KMS-11 (cell line): ENCODE measurements at regions not wholly inside any gene's neighbourhood (a gene's known extent, or its start where the extent isn't known, plus 50 kb on each side); places are given as distances from the start of the nearest gene placed in this dataset.

Experiments
- H2AFZ ChIP-seq: fragments of 200-600 bp; sonication (generic); 2 replicates; pipeline ENCODE4 v1.6.1; 2016; ENCODE audit warnings: antibody characterized with exemption, mixed run types, low read depth
- H3K27ac ChIP-seq: fragments of 200-600 bp; sonication (generic); 2 replicates; pipeline ENCODE4 v1.6.1; 2016; ENCODE audit warnings: mild to moderate bottlenecking, mixed run types
- H3K27me3 ChIP-seq: fragments of 200-600 bp; sonication (generic); 2 replicates; pipeline ENCODE4 v1.6.1; 2017; ENCODE audit warnings: mild to moderate bottlenecking, low read depth, mixed run types, moderate library complexity; ENCODE audit not compliant: insufficient read depth
- H3K36me3 ChIP-seq: fragments of 200-600 bp; sonication (generic); 2 replicates; pipeline ENCODE4 v1.6.1; 2017; ENCODE audit warnings: mild to moderate bottlenecking, mixed run types; ENCODE audit not compliant: insufficient read depth
- H3K4me1 ChIP-seq: fragments of 200-600 bp; sonication (generic); 2 replicates; pipeline ENCODE4 v1.6.1; 2016; ENCODE audit warnings: mild to moderate bottlenecking, low read depth, mixed run types; ENCODE audit not compliant: poor library complexity, severe bottlenecking
- H3K4me2 ChIP-seq: fragments of 200-600 bp; sonication (generic); 2 replicates; pipeline ENCODE4 v1.7.0; 2016; ENCODE audit warnings: mild to moderate bottlenecking, mixed run types
- H3K4me3 ChIP-seq: fragments of 200-600 bp; sonication (generic); IDR thresholded peaks from 2 replicates; pipeline ENCODE4 v1.6.1; 2017; ENCODE audit warnings: low read depth, low read length, mixed read lengths; ENCODE audit not compliant: insufficient read depth
- H3K79me2 ChIP-seq: fragments of 200-600 bp; sonication (generic); 2 replicates; pipeline ENCODE4 v1.6.1; 2016; ENCODE audit warnings: low read depth, mixed run types; ENCODE audit not compliant: insufficient read depth
- H3K9ac ChIP-seq: fragments of 200-600 bp; sonication (generic); 2 replicates; pipeline ENCODE4 v1.6.1; 2016; ENCODE audit warnings: mild to moderate bottlenecking, mixed run types
- H4K20me1 ChIP-seq: fragments of 200-600 bp; sonication (generic); 2 replicates; pipeline ENCODE4 v1.6.1; 2016; ENCODE audit warnings: mild to moderate bottlenecking, mixed run types; ENCODE audit not compliant: insufficient read depth
- TF ChIP-seq, protein P1 (sequence below): fragments of 200-600 bp; sonication (generic); conservative IDR thresholded peaks from 2 replicates; pipeline ENCODE4 v1.6.1; 2017; ENCODE audit warnings: low read depth, mild to moderate bottlenecking, antibody characterized with exemption, low read length, moderate library complexity, mixed read lengths

DNA sequence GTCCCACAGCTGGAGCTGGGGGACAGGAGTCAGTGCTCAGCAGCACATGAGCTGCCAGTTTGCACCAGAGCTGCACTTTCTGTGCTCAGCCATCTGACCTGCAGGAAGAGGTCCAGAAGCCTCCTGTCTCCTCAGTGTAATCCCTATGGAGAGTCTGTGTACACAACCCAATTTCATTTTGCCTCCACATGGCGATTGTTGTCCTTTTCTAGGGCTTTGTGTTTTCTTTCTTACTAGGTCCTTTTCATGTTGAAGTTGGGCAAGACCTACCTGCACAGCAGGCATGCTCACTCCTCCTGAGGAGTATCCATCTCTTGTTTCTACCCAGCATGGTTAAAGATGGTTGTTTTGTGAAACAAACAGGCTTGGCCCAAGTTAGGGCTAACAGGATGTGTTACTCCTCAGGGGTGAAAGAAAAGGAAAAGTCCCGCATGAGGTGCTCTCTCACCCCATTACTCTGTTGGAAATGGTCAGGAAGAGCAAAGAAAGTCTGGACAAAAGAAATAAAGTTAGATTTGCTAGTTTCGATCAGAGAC is 273.0 kb downstream of the TMEM167A start:
- H3K27ac ChIP-seq, result no peak overlapping the region
- no peak overlapping the region for H3K9ac ChIP-seq
- no peaks in the 10 kb centered on the region for H3K79me2 ChIP-seq
- no peak overlapping the region for H3K4me3 ChIP-seq
- H2AFZ ChIP-seq, result no peak overlapping the region
- no peaks in the 10 kb centered on the region for H3K27me3 ChIP-seq
- no peaks in the 10 kb centered on the region for H3K4me1 ChIP-seq
- H4K20me1 ChIP-seq, result no peaks in the 10 kb centered on the region
- H3K36me3 ChIP-seq, result no peaks in the 10 kb centered on the region
- TF ChIP-seq, protein P1, sequence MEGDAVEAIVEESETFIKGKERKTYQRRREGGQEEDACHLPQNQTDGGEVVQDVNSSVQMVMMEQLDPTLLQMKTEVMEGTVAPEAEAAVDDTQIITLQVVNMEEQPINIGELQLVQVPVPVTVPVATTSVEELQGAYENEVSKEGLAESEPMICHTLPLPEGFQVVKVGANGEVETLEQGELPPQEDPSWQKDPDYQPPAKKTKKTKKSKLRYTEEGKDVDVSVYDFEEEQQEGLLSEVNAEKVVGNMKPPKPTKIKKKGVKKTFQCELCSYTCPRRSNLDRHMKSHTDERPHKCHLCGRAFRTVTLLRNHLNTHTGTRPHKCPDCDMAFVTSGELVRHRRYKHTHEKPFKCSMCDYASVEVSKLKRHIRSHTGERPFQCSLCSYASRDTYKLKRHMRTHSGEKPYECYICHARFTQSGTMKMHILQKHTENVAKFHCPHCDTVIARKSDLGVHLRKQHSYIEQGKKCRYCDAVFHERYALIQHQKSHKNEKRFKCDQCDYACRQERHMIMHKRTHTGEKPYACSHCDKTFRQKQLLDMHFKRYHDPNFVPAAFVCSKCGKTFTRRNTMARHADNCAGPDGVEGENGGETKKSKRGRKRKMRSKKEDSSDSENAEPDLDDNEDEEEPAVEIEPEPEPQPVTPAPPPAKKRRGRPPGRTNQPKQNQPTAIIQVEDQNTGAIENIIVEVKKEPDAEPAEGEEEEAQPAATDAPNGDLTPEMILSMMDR, result no peak
- no peak overlapping the region for H3K4me2 ChIP-seq

- no peak overlapping the region for H3K4me3 ChIP-seq
- H3K9ac ChIP-seq, result no peak overlapping the region
Measured at GRCh38 chr5:82802954-82803353, 274.2 kb downstream of the TMEM167A start.

GRCh38 chr5:82800826-82801225 is 276.4 kb downstream of the TMEM167A start:
- no peak overlapping the region for H3K4me3 ChIP-seq
- H3K9ac ChIP-seq, result no peak overlapping the region
- H3K4me2 ChIP-seq, result no peak overlapping the region
- TF ChIP-seq, protein P1, result no peak
- H3K79me2 ChIP-seq, result no peaks in the 10 kb centered on the region
- H4K20me1 ChIP-seq, result no peaks in the 10 kb centered on the region
- no peak overlapping the region for H2AFZ ChIP-seq
- H3K4me1 ChIP-seq, result no peaks in the 10 kb centered on the region
- H3K27ac ChIP-seq, result no peak overlapping the region
- no peaks in the 10 kb centered on the region for H3K36me3 ChIP-seq
- H3K27me3 ChIP-seq, result no peaks in the 10 kb centered on the region

More at GRCh38 chr5:82802954-82803353, 274.2 kb downstream of the TMEM167A start:
- Histone ChIP-seq H3K4me2 (no peak overlapping the region), H2AFZ (no peak overlapping the region), H3K79me2 (no peaks in the 10 kb centered on the region), H3K27ac (no peak overlapping the region), H3K27me3 (no peaks in the 10 kb centered on the region), H3K36me3 (no peaks in the 10 kb centered on the region), H3K4me1 (no peaks in the 10 kb centered on the region), H4K20me1 (no peaks in the 10 kb centered on the region)
- TF ChIP-seq, protein P1, result no peak

DNA sequence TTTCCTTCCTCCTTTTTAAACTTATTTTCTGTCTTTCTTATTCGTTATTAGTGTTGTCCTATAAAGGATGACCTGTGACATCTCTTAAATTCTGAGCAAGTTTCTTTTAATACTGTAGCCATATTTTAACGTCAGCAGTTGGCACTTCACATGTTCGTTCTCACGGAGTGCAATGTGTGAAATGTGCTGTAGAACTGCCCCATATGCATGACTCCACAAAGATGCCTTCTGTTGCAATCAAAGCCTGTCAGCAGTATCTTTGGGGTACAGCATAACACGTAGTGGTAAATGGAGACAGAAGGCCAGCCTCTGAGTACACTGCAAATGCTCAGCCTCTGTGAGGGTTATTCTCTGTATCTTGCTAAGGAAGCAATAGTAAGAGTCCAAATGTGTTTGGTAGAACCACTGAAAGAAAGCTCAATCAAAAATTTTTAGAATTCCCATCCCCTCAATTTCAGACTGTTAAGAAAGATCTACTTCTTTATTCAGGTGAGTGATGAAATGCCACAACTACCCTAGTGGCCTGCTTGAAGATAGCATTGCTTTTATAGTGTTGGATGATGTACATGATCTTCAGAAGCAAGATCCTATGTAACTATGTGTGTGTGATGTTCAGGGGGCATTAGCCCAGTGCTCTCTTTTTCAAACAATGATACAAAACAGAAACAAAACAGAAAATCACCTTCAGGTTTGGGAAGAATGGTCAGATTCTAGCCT is 277.7 kb downstream of the TMEM167A start:
- Histone ChIP-seq H3K27me3 (no peaks in the 10 kb centered on the region), H4K20me1 (no peaks in the 10 kb centered on the region), H3K36me3 (no peaks in the 10 kb centered on the region), H3K27ac (no peak overlapping the region), H3K4me3 (no peak overlapping the region), H3K4me1 (no peaks in the 10 kb centered on the region), H3K9ac (no peak overlapping the region), H3K4me2 (no peak overlapping the region), H2AFZ (no peak overlapping the region), H3K79me2 (no peaks in the 10 kb centered on the region)
- TF ChIP-seq, protein P1, result no peak
